ENCODE measurements at regions not wholly inside any gene's neighbourhood (a gene's known extent, or its start where the extent isn't known, plus 50 kb on each side); places are given as distances from the start of the nearest gene placed in this dataset.
A peak's percentile ranks its signal among the peaks of the same experiment; 100 is the strongest.

GRCh38 chr2:194455358-194455757 is 1201.7 kb upstream of the SLC39A10 start:
- Histone ChIP-seq H3K79me1 (ENCODE audit: low read depth, low read length) (no peaks in the 10 kb centered on the region), H2BK120ac (replicated peaks; ENCODE audit: low read depth, low read length) (no peak overlapping the region), H2AK5ac (ENCODE audit: low read depth, low read length) (no peak overlapping the region), H4K91ac (replicated peaks; ENCODE audit: insufficient read length, low read length) (no peak overlapping the region), H2BK20ac (ENCODE audit: low read length) (no peak overlapping the region), H3K9me3 (ENCODE audit: insufficient read depth in 2 of 2, low read depth in 1 of 2, low read length in 1 of 2) (no peaks in the 10 kb centered on the region), H3K27me3 (replicated peaks in 1 of 4; ENCODE audit: control insufficient read depth in 3 of 4, extremely low read depth in 1 of 4, insufficient read depth in 3 of 4, low read length in 3 of 4) (no peaks in the 10 kb centered on the region), H3K4me3 (ENCODE audit: extremely low read depth in 1 of 4, insufficient read depth in 2 of 4, low read depth in 3 of 4, low read length in 4 of 4) (no peak overlapping the region), H2BK15ac (ENCODE audit: low read length) (no peak overlapping the region), H3K4me1 (replicated peaks in 1 of 4; ENCODE audit: control insufficient read depth in 3 of 4, insufficient read depth in 4 of 4, low read length in 3 of 4) (no peaks in the 10 kb centered on the region), H3K23me2 (ENCODE audit: low read depth, low read length) (no peaks in the 10 kb centered on the region), H3K79me2 (ENCODE audit: control insufficient read depth in 1 of 2, insufficient read depth in 2 of 2, low read length in 2 of 2) (no peaks in the 10 kb centered on the region), H2BK12ac (ENCODE audit: low read depth, low read length) (no peak overlapping the region), H3K9ac (replicated peaks in 1 of 4; ENCODE audit: extremely low read depth in 1 of 4, low read depth in 3 of 4, low read length in 3 of 4) (no peak overlapping the region), H4K8ac (ENCODE audit: extremely low read depth, insufficient read depth, low read length) (no peak overlapping the region), H3K14ac (ENCODE audit: insufficient read length) (no peak overlapping the region), H4K20me1 (replicated peaks in 1 of 2; ENCODE audit: control insufficient read depth in 1 of 2, insufficient read depth in 2 of 2, low read length in 2 of 2) (peaks cover 0 to 1% of the 10 kb centered on the region in 2 experiments), H3K4ac (replicated peaks; ENCODE audit: insufficient read length, low read depth, low read length) (no peak overlapping the region), H3K18ac (ENCODE audit: extremely low read depth, low read length) (no peak overlapping the region), H3K27ac (ENCODE audit: low read depth, low read length) (no peak overlapping the region), H3K23ac (ENCODE audit: insufficient read length) (no peak overlapping the region), H3K36me3 (ENCODE audit: control insufficient read depth in 2 of 4, insufficient read depth in 4 of 4, low read length in 3 of 4) (no peaks in the 10 kb centered on the region), H3K56ac (replicated peaks; ENCODE audit: insufficient read length, low read depth, low read length) (no peak overlapping the region), H4K5ac (ENCODE audit: insufficient read length, low read depth, low read length) (no peak overlapping the region), H3K4me2 (ENCODE audit: insufficient read depth in 1 of 2, low read depth in 2 of 2, low read length in 2 of 2) (no peak overlapping the region), H2AFZ (ENCODE audit: low read length) (peak overlapping the region; percentile 31; the same call in 1 of the 2 replicates), H2BK5ac (ENCODE audit: low read depth, low read length) (no peak overlapping the region)
- TF ChIP-seq CREB1 (IDR thresholded peaks at IDR 0.05) (no peak), RXRA (IDR thresholded peaks at IDR 0.05; ENCODE audit: insufficient read depth, low read depth, low read length) (no peak), KDM1A (IDR thresholded peaks at IDR 0.05; ENCODE audit: borderline replicate concordance, low read length) (no peak), KDM5A (IDR thresholded peaks at IDR 0.05; ENCODE audit: low read length) (no peak), RBBP5 (IDR thresholded peaks at IDR 0.05; ENCODE audit: borderline replicate concordance, low read depth, low read length) (no peak), JUND (IDR thresholded peaks at IDR 0.05; ENCODE audit: low read length) (no peak), TAF1 (IDR thresholded peaks at IDR 0.05; ENCODE audit: low read depth, low read length) (no peak), FOSL1 (IDR thresholded peaks at IDR 0.05; ENCODE audit: insufficient read depth, low read depth, low read length) (no peak), RNF2 (IDR thresholded peaks at IDR 0.05; ENCODE audit: borderline replicate concordance, low read depth, low read length, missing control alignments, poor library complexity, severe bottlenecking) (no peak), SIN3A (conservative IDR thresholded peaks at IDR 0.05 in 1 of 2, IDR thresholded peaks at IDR 0.05 in 1 of 2; ENCODE audit: low read depth in 1 of 2, low read length in 2 of 2) (no peak), CTBP2 (IDR thresholded peaks at IDR 0.05; ENCODE audit: borderline replicate concordance, insufficient read depth, insufficient read length, low read length) (no peak), SP1 (IDR thresholded peaks at IDR 0.05; ENCODE audit: low read depth, low read length) (no peak)
- 89% methylated on average over 2 of the region's 2 CpGs; no CpG with 5 or more reads in 1 of the 2 experiments for WGBS, 2 experiments (ENCODE audit: extremely low coverage in 1 of 2, insufficient coverage in 1 of 2, insufficient read length in 1 of 2, insufficient replicate concordance in 2 of 2, low coverage in 1 of 2, low lambda C conversion rate in 2 of 2, missing lambda C conversion rate in 1 of 2)
- ChIA-PET CTCF (ENCODE audit: partially characterized antibody) (no interaction called here), POLR2A (ENCODE audit: partially characterized antibody) (no interaction called here)
- FAIRE-seq (no peak), DNase-seq (ENCODE audit: low read depth in 1 of 2, low spot score in 2 of 2) (no peak)
